ENCODE measurements at regions not wholly inside any gene's neighbourhood (a gene's known extent, or its start where the extent isn't known, plus 50 kb on each side); places are given as distances from the start of the nearest gene placed in this dataset.

GRCh38 chr4:177771645-177772044 is 329.4 kb upstream of the AGA start:
- TF ChIP-seq CTCF (IDR thresholded peaks at IDR 0.05 in 8 of 11, conservative IDR thresholded peaks at IDR 0.05 in 3 of 11): no peak
- no peak for TF ChIP-seq POLR2A (IDR thresholded peaks at IDR 0.05)
- no peak for TF ChIP-seq POLR2AphosphoS5 (IDR thresholded peaks at IDR 0.05)
